HFFc6 (cell line): ENCODE measurements at regions not wholly inside any gene's neighbourhood (a gene's known extent, or its start where the extent isn't known, plus 50 kb on each side); places are given as distances from the start of the nearest gene placed in this dataset.

Experiments used
- DNase-seq: peaks from one replicate; pipeline ENCODE4 v3.0.0-alpha.2; 2018
- H3K27ac Mint-ChIP-seq: 2 replicates; pipeline ENCODE4 v1.8.0; 2020; ENCODE audit warnings: mild to moderate bottlenecking, mixed read lengths
- H3K27me3 Mint-ChIP-seq: 2 replicates; pipeline ENCODE4 v1.8.0; 2021; ENCODE audit warnings: mild to moderate bottlenecking, moderate library complexity, mixed read lengths; ENCODE audit not compliant: insufficient read depth
- H3K36me3 Mint-ChIP-seq: 2 replicates; pipeline ENCODE4 v1.8.0; 2021; ENCODE audit warnings: low read depth, mixed read lengths
- H3K4me1 Mint-ChIP-seq: 2 replicates; pipeline ENCODE4 v1.8.0; 2020; ENCODE audit warnings: low read depth, mixed read lengths
- H3K4me3 Mint-ChIP-seq: 2 replicates; pipeline ENCODE4 v1.8.0; 2020; ENCODE audit warnings: mild to moderate bottlenecking, moderate library complexity, mixed read lengths
- H3K9me3 Mint-ChIP-seq: 2 replicates; pipeline ENCODE4 v1.8.0; 2020; ENCODE audit warnings: mild to moderate bottlenecking, mixed read lengths
- TF ChIP-seq, protein P1 (sequence below): fragments of 200-600 bp; sonication (generic); IDR thresholded peaks from 2 replicates; pipeline ENCODE4 v1.5.0; 2021; ENCODE audit warnings: antibody characterized with exemption, mild to moderate bottlenecking

DNA sequence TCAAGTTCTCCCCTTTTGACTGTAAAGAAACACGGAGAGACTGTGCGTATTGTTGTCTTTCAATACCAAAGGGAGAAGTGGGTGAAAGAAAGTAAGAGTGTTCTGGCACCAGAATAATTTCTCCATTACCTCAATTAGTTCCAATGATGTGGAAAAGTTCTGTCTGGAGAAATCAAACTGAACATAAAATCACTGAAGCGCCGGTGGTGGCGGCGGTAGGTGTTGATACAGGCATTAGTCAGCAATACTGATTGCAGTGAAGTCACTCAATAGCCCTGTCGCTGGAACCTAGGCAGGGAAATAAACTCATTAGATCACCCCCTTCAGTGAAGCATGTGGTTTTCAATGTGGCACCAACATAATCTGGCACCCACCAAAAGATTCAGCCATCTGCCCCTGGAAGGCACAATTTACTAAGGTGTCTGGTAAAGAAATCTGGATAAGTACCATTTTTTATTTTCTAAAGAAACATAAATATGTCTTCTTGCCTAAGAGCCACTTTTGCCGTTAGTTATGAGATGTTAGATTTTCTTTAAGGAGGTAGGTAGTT, 274.2 kb upstream of the SOX9 start:
- H3K9me3 Mint-ChIP-seq: no peaks in the 10 kb centered on the region
- no peaks in the 10 kb centered on the region for H3K4me1 Mint-ChIP-seq
- H3K36me3 Mint-ChIP-seq: no peaks in the 10 kb centered on the region
- H3K4me3 Mint-ChIP-seq: no peak overlapping the region
- H3K27me3 Mint-ChIP-seq: no peaks in the 10 kb centered on the region; the same call in 1 of the 2 replicates
- H3K27ac Mint-ChIP-seq: no peak overlapping the region
- no peak for DNase-seq
- TF ChIP-seq, protein P1, sequence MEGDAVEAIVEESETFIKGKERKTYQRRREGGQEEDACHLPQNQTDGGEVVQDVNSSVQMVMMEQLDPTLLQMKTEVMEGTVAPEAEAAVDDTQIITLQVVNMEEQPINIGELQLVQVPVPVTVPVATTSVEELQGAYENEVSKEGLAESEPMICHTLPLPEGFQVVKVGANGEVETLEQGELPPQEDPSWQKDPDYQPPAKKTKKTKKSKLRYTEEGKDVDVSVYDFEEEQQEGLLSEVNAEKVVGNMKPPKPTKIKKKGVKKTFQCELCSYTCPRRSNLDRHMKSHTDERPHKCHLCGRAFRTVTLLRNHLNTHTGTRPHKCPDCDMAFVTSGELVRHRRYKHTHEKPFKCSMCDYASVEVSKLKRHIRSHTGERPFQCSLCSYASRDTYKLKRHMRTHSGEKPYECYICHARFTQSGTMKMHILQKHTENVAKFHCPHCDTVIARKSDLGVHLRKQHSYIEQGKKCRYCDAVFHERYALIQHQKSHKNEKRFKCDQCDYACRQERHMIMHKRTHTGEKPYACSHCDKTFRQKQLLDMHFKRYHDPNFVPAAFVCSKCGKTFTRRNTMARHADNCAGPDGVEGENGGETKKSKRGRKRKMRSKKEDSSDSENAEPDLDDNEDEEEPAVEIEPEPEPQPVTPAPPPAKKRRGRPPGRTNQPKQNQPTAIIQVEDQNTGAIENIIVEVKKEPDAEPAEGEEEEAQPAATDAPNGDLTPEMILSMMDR: no peak

DNA sequence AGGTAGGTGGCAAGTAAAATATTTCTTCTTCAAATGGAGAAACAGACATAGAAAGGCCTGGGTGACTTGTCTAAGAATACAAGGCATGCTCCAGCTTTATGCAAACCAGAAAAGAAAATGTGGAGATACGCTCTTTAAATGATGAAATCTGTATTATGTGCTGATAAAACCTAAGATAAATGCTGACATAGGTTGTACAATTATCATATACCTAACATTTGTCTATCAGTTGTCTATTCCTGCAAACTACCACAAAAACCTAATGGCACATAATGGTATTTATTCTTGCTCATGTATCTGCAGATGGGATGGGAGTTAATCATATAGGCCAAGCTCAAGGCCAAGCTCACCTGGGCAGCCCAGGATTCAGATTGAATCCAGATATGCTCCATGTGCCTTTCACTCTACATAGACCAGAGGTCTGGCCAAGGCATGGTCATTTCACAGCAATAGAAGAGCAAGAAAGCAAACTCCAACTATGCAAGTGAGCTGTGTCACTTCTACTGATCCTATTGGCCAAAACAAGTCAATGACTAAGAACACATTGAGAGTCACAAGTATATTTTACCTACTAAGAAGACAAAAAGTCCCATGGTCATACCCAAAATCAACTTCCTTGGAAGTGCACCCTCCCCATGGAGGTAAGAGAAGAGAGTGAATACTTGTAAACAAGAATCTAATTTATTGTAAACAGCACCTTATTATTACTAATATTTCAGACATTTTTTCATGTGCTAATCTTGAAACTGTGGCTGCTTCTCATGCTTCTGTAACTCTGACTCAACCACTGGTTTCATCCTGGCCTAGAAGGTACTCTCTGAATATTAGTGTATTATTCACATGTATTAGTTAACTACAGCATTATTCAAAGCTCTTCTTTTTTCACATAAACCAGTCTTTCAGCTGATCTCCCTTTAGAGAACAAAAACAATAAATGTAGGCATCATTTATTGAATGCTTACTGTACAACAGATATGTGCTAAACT, 270.7 kb upstream of the SOX9 start:
- DNase-seq: no peak
- H3K36me3 Mint-ChIP-seq: no peaks in the 10 kb centered on the region
- TF ChIP-seq, protein P1: no peak
- H3K27ac Mint-ChIP-seq: no peak overlapping the region
- no peak overlapping the region for H3K4me3 Mint-ChIP-seq
- H3K4me1 Mint-ChIP-seq: no peaks in the 10 kb centered on the region
- H3K9me3 Mint-ChIP-seq: no peaks in the 10 kb centered on the region
- no peaks in the 10 kb centered on the region; the same call in 1 of the 2 replicates for H3K27me3 Mint-ChIP-seq

- H3K9me3 Mint-ChIP-seq: no peaks in the 10 kb centered on the region
- H3K36me3 Mint-ChIP-seq: no peaks in the 10 kb centered on the region
- no peak overlapping the region for H3K4me3 Mint-ChIP-seq
- DNase-seq: no peak
- H3K27ac Mint-ChIP-seq: no peak overlapping the region
- no peaks in the 10 kb centered on the region; the same call in 1 of the 2 replicates for H3K27me3 Mint-ChIP-seq
- H3K4me1 Mint-ChIP-seq: no peaks in the 10 kb centered on the region
- TF ChIP-seq, protein P1: no peak
These were observed 270.0 kb upstream of the SOX9 start for GRCh38 chr17:71850812-71851211.

GRCh38 chr17:71855010-71855409, 265.8 kb upstream of the SOX9 start:
- DNase-seq: no peak
- no peak overlapping the region for H3K4me3 Mint-ChIP-seq
- no peak overlapping the region for H3K27ac Mint-ChIP-seq
- no peaks in the 10 kb centered on the region for H3K36me3 Mint-ChIP-seq
- TF ChIP-seq, protein P1: no peak
- H3K27me3 Mint-ChIP-seq: no peaks in the 10 kb centered on the region
- H3K4me1 Mint-ChIP-seq: no peaks in the 10 kb centered on the region
- no peaks in the 10 kb centered on the region for H3K9me3 Mint-ChIP-seq

DNA sequence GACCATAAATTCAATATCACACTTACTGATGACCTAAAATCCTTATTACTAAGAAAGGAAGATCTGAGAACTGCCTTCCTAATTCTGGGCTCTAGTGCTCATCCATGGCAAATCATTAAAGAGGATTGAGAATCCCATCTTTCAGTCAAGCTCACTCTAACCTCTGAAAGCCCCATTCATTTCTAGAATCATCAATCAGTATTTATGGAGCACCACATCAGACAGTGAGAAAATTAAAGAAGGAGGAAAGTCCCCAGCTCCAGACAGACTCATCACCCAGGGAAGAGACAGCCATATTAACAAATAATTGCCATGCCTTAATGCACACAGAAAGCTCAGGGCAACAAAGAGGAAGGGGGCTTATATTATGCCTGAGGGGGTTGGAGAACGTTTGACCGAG, 256.1 kb upstream of the SOX9 start:
- no peak overlapping the region for H3K4me3 Mint-ChIP-seq
- H3K36me3 Mint-ChIP-seq: no peaks in the 10 kb centered on the region
- H3K27me3 Mint-ChIP-seq: no peaks in the 10 kb centered on the region; the same call in 1 of the 2 replicates
- no peaks in the 10 kb centered on the region; the same call in 1 of the 2 replicates for H3K9me3 Mint-ChIP-seq
- TF ChIP-seq, protein P1: no peak
- no peak overlapping the region for H3K27ac Mint-ChIP-seq
- DNase-seq: no peak
- no peaks in the 10 kb centered on the region for H3K4me1 Mint-ChIP-seq
